GM13976 (cell line): ENCODE measurements at regions not wholly inside any gene's neighbourhood (a gene's known extent, or its start where the extent isn't known, plus 50 kb on each side); places are given as distances from the start of the nearest gene placed in this dataset.
"Not testable (repeated sequence)": the region's sequence is repeated elsewhere in the genome, so short reads cannot be mapped to it uniquely, and the experiment has no call there.

Experiments used
- DNase-seq: peaks from one replicate; pipeline ENCODE4 v3.0.0; 2012; ENCODE audit warnings: low spot score
- CTCF ChIP-seq: IDR thresholded peaks from 2 replicates; pipeline ENCODE4 v1.5.1; 2012; ENCODE audit warnings: borderline replicate concordance, mild to moderate bottlenecking; ENCODE audit not compliant: insufficient read depth; ENCODE audit errors: extremely low read depth, missing control alignments, control extremely low read depth
- in situ Hi-C: fragments of 300-500 bp; cut with MboI; formaldehyde crosslinking; loops from one replicate; pipeline ENCODE4 v1.12.0; 2022; ENCODE audit warnings: low sequenced_read_pairs, mixed read lengths, inconsistent platforms; ENCODE audit not compliant: unreplicated experiment

DNA sequence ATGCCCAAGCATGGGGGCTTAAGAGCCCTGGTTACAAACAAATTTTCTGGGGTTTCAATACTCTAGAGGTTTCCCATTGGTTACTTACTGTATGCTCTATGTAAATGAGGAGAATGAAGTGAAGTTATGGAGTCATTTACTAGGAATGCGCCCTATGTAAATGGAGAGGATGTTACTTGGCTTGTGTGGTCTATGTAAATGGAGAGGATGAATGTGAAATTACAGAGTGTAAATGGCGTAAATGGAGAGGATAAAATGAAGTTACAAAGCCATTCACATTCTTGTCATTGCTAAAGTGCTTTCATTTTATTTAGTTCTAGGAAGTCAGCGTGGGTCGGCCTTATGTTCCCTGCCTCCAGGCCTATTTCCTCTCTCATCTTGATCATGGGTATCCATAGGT lies 810.5 kb upstream of the ADGRL3 start:
- no peak for DNase-seq
- no peak for TF ChIP-seq CTCF
- in situ Hi-C loops: no loop called here

GRCh38 chr4:60396341-60397049 lies 803.6 kb upstream of the ADGRL3 start:
- DNase-seq: no peak
- in situ Hi-C loops: no loop called here
- no peak for TF ChIP-seq CTCF

DNA sequence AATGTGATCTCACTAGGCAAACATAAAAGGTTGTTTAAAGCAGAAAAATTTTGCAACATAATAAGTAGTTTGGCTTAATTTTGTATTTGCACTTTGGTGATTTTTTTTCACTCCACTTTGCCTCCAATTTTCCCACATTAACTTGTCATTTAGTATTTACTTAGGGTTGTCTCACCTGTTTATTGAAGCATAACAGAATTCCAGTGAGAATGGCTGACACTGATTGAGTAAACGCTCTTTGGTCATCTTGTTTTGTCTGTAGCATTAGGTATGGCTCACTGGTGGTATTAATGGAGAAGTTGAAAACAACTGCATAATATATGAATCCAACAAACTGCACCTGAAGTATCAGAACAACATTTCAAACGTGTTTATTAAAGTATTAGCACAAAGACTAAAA lies 799.5 kb upstream of the ADGRL3 start:
- DNase-seq: no peak
- no peak for TF ChIP-seq CTCF
- in situ Hi-C loops: no loop called here

GRCh38 chr4:60404027-60404426 lies 796.1 kb upstream of the ADGRL3 start:
- in situ Hi-C loops: no loop called here
- no peak for TF ChIP-seq CTCF
- DNase-seq: no peak

DNA sequence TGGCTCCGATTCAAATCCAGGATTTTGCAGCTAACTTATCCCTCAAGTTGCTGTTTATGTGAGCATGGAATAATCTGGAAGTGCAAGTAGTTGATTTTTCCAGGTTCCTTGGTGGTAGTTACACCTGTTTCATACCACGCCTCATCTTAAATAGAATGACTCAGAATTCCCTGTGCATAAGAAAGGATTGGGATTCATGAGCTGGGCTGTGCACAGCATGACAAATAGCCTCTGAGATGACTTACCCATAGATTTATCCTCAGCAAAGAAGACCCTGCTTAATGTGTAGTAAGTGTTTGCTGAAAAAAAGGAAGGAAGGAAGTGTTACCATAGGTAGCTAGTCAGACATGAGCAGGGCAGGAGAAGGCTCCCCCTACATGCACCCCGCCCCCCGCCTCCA lies 777.7 kb upstream of the ADGRL3 start:
- TF ChIP-seq CTCF: no peak
- in situ Hi-C loops: no loop called here
- no peak for DNase-seq

DNA sequence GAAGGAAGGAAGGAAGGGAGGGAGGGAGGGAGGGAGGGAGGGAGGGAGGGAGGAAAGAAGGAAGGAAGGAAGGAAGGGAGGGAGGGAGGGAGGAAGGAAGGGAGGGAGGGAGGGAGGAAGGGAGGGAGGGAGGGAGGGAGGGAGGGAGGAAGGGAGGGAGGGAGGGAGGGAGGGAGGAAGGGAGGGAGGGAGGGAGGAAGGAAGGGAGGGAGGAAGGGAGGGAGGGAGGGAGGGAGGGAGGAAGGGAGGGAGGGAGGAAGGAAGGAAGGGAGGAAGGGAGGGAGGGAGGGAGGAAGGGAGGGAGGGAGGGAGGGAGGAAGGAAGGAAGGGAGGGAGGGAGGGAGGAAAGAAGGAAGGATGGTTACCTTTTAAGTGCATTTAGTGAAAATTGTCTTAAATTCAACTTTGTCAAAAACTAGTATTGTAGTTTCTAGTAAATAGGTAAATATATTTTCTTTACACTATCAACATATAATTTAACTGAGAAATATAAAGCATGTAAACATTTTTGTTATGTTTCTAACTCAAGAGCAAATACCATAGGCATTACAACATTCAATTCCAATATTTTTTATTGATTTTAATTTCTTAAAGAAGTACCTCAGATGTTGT lies 776.4 kb upstream of the ADGRL3 start:
- in situ Hi-C loops, DNase-seq: not testable (repeated sequence)

DNA sequence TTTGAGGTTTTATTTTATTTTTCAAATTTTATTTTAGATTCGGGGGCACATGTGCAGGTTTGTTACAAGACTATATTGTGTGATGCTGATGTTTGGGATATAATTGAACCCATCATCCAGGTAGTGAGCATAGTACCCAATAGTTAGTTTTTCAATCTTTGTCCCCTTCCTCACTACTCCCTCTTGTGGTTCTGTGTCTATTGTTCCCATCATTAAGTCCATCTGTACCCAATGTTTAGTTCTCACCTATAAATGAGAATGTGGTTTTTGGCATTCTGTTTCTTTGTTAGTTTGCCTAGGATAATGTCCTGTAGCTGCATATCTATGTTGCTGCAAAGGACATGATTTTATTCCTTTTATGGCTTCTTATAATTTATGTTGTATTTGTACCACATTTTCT lies 767.2 kb upstream of the ADGRL3 start:
- in situ Hi-C loops: no loop called here
- no peak for TF ChIP-seq CTCF
- DNase-seq: no peak
